IMR-90 (cell line): ENCODE measurements at regions not wholly inside any gene's neighbourhood (a gene's known extent, or its start where the extent isn't known, plus 50 kb on each side); places are given as distances from the start of the nearest gene placed in this dataset.

ENCODE experiments used
- ATAC-seq: fragments of 200-7000 bp; cut with Tn5 transposase; 2 replicates; pipeline ENCODE4 v1.9.1; 2020; ENCODE audit warnings: low read depth, mild to moderate bottlenecking, moderate library complexity
- BruUV-seq: library from RNA; stranded (reverse); fragments of 400-500 nt; replicated peaks from 2 replicates; lab custom pipeline; 2021; lab: Mats Ljungman, UMichigan
- CTCF ChIA-PET: fragments of 300-600 bp; formaldehyde crosslinking; extraction: SDS; loops from one replicate; lab custom pipeline; 2021; ENCODE audit warnings: antibody characterized with exemption; lab: Yijun Ruan, JAX
- POLR2A ChIA-PET: fragments of 300-600 bp; sonication (Branson Sonifier 250); formaldehyde crosslinking; loops from one replicate; lab custom pipeline; 2022; ENCODE audit warnings: antibody characterized with exemption; ENCODE audit not compliant: unreplicated experiment; lab: Charles Lee
- DNase-seq: peaks from one replicate; pipeline ENCODE4 v3.0.0; 2013
- H2AFZ ChIP-seq: replicated peaks from 2 replicates; pipeline ENCODE3; 2013; ENCODE audit warnings: low read length, mild to moderate bottlenecking; ENCODE audit not compliant: poor library complexity
- H2AK5ac ChIP-seq: 2 replicates; pipeline ENCODE4 v1.6.1; 2013; ENCODE audit warnings: low read depth, low read length, inconsistent platforms
- H2AK9ac ChIP-seq: replicated peaks from 2 replicates; pipeline ENCODE3; 2013; ENCODE audit warnings: mild to moderate bottlenecking, low read depth, low read length, moderate library complexity; ENCODE audit not compliant: poor library complexity
- H2BK120ac ChIP-seq: 2 replicates; pipeline ENCODE4 v1.6.1; 2013; ENCODE audit warnings: low read depth, low read length, inconsistent platforms
- H2BK15ac ChIP-seq: 3 replicates; pipeline ENCODE4 v1.6.1; 2013; ENCODE audit warnings: low read depth, low read length, inconsistent platforms
- H2BK20ac ChIP-seq: 2 replicates; pipeline ENCODE4 v1.6.1; 2013; ENCODE audit warnings: low read depth, mild to moderate bottlenecking, inconsistent platforms, low read length, moderate library complexity
- H2BK5ac ChIP-seq: 2 replicates; pipeline ENCODE4 v1.6.1; 2013; ENCODE audit warnings: mild to moderate bottlenecking, low read depth, low read length, inconsistent platforms; ENCODE audit not compliant: poor library complexity, severe bottlenecking
- H3K14ac ChIP-seq: replicated peaks from 2 replicates; pipeline ENCODE4 v1.6.1; 2013; ENCODE audit warnings: low read depth, low read length, inconsistent platforms
- H3K18ac ChIP-seq: 2 replicates; pipeline ENCODE4 v1.6.1; 2013; ENCODE audit warnings: low read depth, low read length, control low read depth
- H3K23ac ChIP-seq: 2 replicates; pipeline ENCODE4 v1.6.1; 2013; ENCODE audit warnings: low read depth, low read length, inconsistent platforms
- H3K27ac ChIP-seq: 2 replicates; pipeline ENCODE4 v1.5.1; 2013; ENCODE audit warnings: mild to moderate bottlenecking, control low read depth, low read length; ENCODE audit not compliant: insufficient read depth
- H3K27me3 ChIP-seq: 2 replicates; pipeline ENCODE4 v1.6.1; 2013; ENCODE audit warnings: low read length; ENCODE audit not compliant: control insufficient read depth, insufficient read depth
- H3K36me3 ChIP-seq: 2 replicates; pipeline ENCODE4 v1.6.1; 2013; ENCODE audit warnings: low read length, mixed read lengths; ENCODE audit not compliant: control insufficient read depth, insufficient read depth
- H3K4ac ChIP-seq: 2 replicates; pipeline ENCODE4 v1.6.1; 2013; ENCODE audit warnings: low read depth, low read length, inconsistent platforms
- H3K4me1 ChIP-seq: 2 replicates; pipeline ENCODE4 v1.6.1; 2013; ENCODE audit warnings: low read length, mixed read lengths; ENCODE audit not compliant: control insufficient read depth, insufficient read depth
- H3K4me2 ChIP-seq: 2 replicates; pipeline ENCODE4 v1.6.1; 2013; ENCODE audit warnings: low read depth, mild to moderate bottlenecking, control low read depth, low read length, moderate library complexity
- H3K4me3 ChIP-seq: 2 replicates; pipeline ENCODE4 v1.5.1; 2013; ENCODE audit warnings: low read depth, mild to moderate bottlenecking, control low read depth, low read length, moderate library complexity; ENCODE audit not compliant: insufficient read depth
- H3K56ac ChIP-seq: 2 replicates; pipeline ENCODE4 v1.6.1; 2013; ENCODE audit warnings: low read length, inconsistent platforms; ENCODE audit not compliant: insufficient read depth; ENCODE audit errors: extremely low read depth
- H3K79me1 ChIP-seq, 2 experiments: 2 replicates each; pipeline ENCODE4 v1.6.1; 2013; ENCODE audit warnings: low read length in 2 of 2, inconsistent platforms in 1 of 2, low read depth in 1 of 2
- H3K9ac ChIP-seq: 2 replicates; pipeline ENCODE4 v1.6.1; 2013; ENCODE audit warnings: low read depth, low read length, control low read depth
- H3K9me1 ChIP-seq: 2 replicates; pipeline ENCODE4 v1.6.1; 2013; ENCODE audit warnings: low read length, inconsistent platforms; ENCODE audit not compliant: insufficient read depth
- H3K9me3 ChIP-seq: 2 replicates; pipeline ENCODE4 v1.6.1; 2013; ENCODE audit warnings: low read length; ENCODE audit not compliant: control insufficient read depth, insufficient read depth
- H4K20me1 ChIP-seq: 2 replicates; pipeline ENCODE4 v1.6.1; 2013; ENCODE audit warnings: low read length, inconsistent platforms; ENCODE audit not compliant: insufficient read depth
- H4K5ac ChIP-seq: 2 replicates; pipeline ENCODE4 v1.6.1; 2013; ENCODE audit warnings: mild to moderate bottlenecking, low read depth, low read length, control low read depth
- H4K8ac ChIP-seq, 2 experiments: 2 replicates each; pipeline ENCODE4 v1.6.1; 2013; ENCODE audit warnings: low read depth in 2 of 2, low read length in 2 of 2, control low read depth in 1 of 2, inconsistent platforms in 1 of 2
- H4K91ac ChIP-seq: 2 replicates; pipeline ENCODE4 v1.6.1; 2013; ENCODE audit warnings: low read depth, low read length, inconsistent platforms; ENCODE audit not compliant: insufficient read depth
- CTCF ChIP-seq: conservative IDR thresholded peaks from 2 replicates; pipeline ENCODE4 v1.5.1; 2012; ENCODE audit warnings: mild to moderate bottlenecking, low read depth, low read length, improper control_type of control experiment
- FOS ChIP-seq: fragments of 150-350 bp; IDR thresholded peaks from 2 replicates; pipeline ENCODE4 v1.6.1; 2016; ENCODE audit warnings: low read depth, low read length
- MXI1 ChIP-seq: IDR thresholded peaks from 2 replicates; pipeline ENCODE4 v1.6.1; 2012; ENCODE audit warnings: low read depth, mild to moderate bottlenecking, low read length, moderate library complexity, borderline replicate concordance
- NFE2L2 ChIP-seq: fragments of 150-350 bp; IDR thresholded peaks from 2 replicates; pipeline ENCODE4 v1.6.1; 2016; ENCODE audit warnings: low read depth, mild to moderate bottlenecking, low read length
- RCOR1 ChIP-seq: IDR thresholded peaks from 2 replicates; pipeline ENCODE4 v1.6.1; 2012; ENCODE audit warnings: mild to moderate bottlenecking, low read length, improper control_type of control experiment; ENCODE audit not compliant: insufficient replicate concordance
- SMC3 ChIP-seq: fragments of 150-350 bp; IDR thresholded peaks from 2 replicates; pipeline ENCODE4 v1.6.1; 2016; ENCODE audit warnings: low read depth, mild to moderate bottlenecking, antibody characterized with exemption, low read length, moderate library complexity
- USF2 ChIP-seq: fragments of 150-350 bp; IDR thresholded peaks from 2 replicates; pipeline ENCODE4 v1.6.1; 2017; ENCODE audit warnings: mild to moderate bottlenecking, antibody characterized with exemption, low read length, low read depth
- WGBS, 2 experiments: methylation state at CpG; one replicate each; pipeline versions ENCODE4 v1.1.5 to v1.1.7; 2013; ENCODE audit warnings: missing lambda C conversion rate in 2 of 2; ENCODE audit not compliant: insufficient read length in 1 of 2; ENCODE audit errors: extremely low coverage in 2 of 2; 5-methylcytosine and 5-hydroxymethylcytosine counted together
- dilution Hi-C: fragments of 300-500 bp; cut with HindIII; formaldehyde crosslinking; loops from one replicate; pipeline ENCODE4 v1.14.3; 2018; ENCODE audit warnings: low sequenced_read_pairs; ENCODE audit not compliant: unreplicated experiment
- in situ Hi-C: fragments of 300-500 bp; cut with MboI; formaldehyde crosslinking; loops from 3 replicates; pipeline ENCODE4 v1.14.3; 2019; ENCODE audit warnings: low sequenced_read_pairs, inconsistent platforms, mixed read lengths
- intact Hi-C: fragments of 100-400 bp; cut with micrococcal nuclease; formaldehyde crosslinking; loops from 2 replicates; pipeline ENCODE4 v1.10.0; 2022

- ChIA-PET POLR2A (no interaction called here), CTCF (no interaction called here)
- no peak overlapping the region for H3K23ac ChIP-seq
- ATAC-seq (no peak), DNase-seq (no peak)
- no peaks in the 10 kb centered on the region for H4K20me1 ChIP-seq
- no peaks in the 10 kb centered on the region for H3K4me1 ChIP-seq
- H3K9me1 ChIP-seq = no peaks in the 10 kb centered on the region
- H2AK5ac ChIP-seq = no peak overlapping the region
- H2BK120ac ChIP-seq = no peak overlapping the region
- no peak overlapping the region for H3K4ac ChIP-seq
- no peak overlapping the region for H3K4me3 ChIP-seq
- BruUV-seq = no TSS peak
- no peak for TF ChIP-seq RCOR1
- no peak for TF ChIP-seq MXI1
- no peak for TF ChIP-seq NFE2L2
- no peak for TF ChIP-seq FOS
- TF ChIP-seq SMC3 = no peak
- no peak for TF ChIP-seq USF2
- TF ChIP-seq CTCF = no peak
- H3K14ac ChIP-seq = no peak overlapping the region
- H2AFZ ChIP-seq = no peak overlapping the region
- no peaks in the 10 kb centered on the region for H3K79me1 ChIP-seq
- in situ Hi-C loops = no loop called here
- H3K9ac ChIP-seq = no peak overlapping the region
- H4K5ac ChIP-seq = no peak overlapping the region
- H4K91ac ChIP-seq = no peak overlapping the region
- intact Hi-C loops = no loop called here
- no peak overlapping the region for H3K27ac ChIP-seq
- no peaks in the 10 kb centered on the region for H3K27me3 ChIP-seq
- no peaks in the 10 kb centered on the region for H3K36me3 ChIP-seq
- H3K4me2 ChIP-seq = no peak overlapping the region
- H2BK15ac ChIP-seq = no peak overlapping the region
- H2BK5ac ChIP-seq = no peak overlapping the region
- no CpG with 5 or more reads among the region's 2 CpGs for WGBS, 2 experiments
- no peak overlapping the region for H3K56ac ChIP-seq
- H4K8ac ChIP-seq = no peak overlapping the region
- H2AK9ac ChIP-seq = no peak overlapping the region
- dilution Hi-C loops = no loop called here
- no peak overlapping the region for H2BK20ac ChIP-seq
- H3K18ac ChIP-seq = no peak overlapping the region
- no peaks in the 10 kb centered on the region for H3K9me3 ChIP-seq
These were observed 97.7 kb upstream of the TMEM196 start for GRCh38 chr7:19871102-19871501.
